Spleen (tissue), 11 donors: ENCODE measurements at regions not wholly inside any gene's neighbourhood (a gene's known extent, or its start where the extent isn't known, plus 50 kb on each side); places are given as distances from the start of the nearest gene placed in this dataset.

Experiments used
- DNase-seq: peaks from one replicate; pipeline ENCODE4 v3.0.0-alpha.2; 2020
- H3K27ac ChIP-seq, 8 donors: fragments of 200-600 bp; sonication (generic) in 7 of 8; 1 replicate in 4 of 8; 2 replicates in 4 of 8; pipeline versions ENCODE4 v1.5.0 to v1.8.0; 2016 to 2021; ENCODE audit warnings: inconsistent platforms in 4 of 8, mild to moderate bottlenecking in 4 of 8, moderate library complexity in 1 of 8
- H3K27me3 ChIP-seq, 7 donors: fragments of 200-600 bp; sonication (generic) in 6 of 7; replicated peaks in 1 of 7; 1 replicate in 4 of 7; 2 replicates in 3 of 7; pipeline versions ENCODE4 v1.5.0 to v1.8.0; 2016 to 2021; ENCODE audit warnings: inconsistent platforms in 3 of 7, mild to moderate bottlenecking in 1 of 7
- H3K36me3 ChIP-seq, 6 donors: fragments of 200-600 bp; sonication (generic) in 5 of 6; 1 replicate in 4 of 6; 2 replicates in 2 of 6; pipeline versions ENCODE4 v1.5.0 to v1.8.0; 2016 to 2021; ENCODE audit warnings: inconsistent platforms in 2 of 6
- H3K4me1 ChIP-seq, 6 donors: fragments of 200-600 bp; sonication (generic) in 5 of 6; 1 replicate in 3 of 6; 2 replicates in 3 of 6; pipeline versions ENCODE4 v1.5.0 to v1.8.0; 2016 to 2021; ENCODE audit warnings: inconsistent platforms in 3 of 6
- H3K4me3 ChIP-seq, 8 donors: fragments of 200-600 bp; sonication (generic) in 7 of 8; 1 replicate in 4 of 8; 2 replicates in 4 of 8; pipeline versions ENCODE4 v1.5.0 to v1.8.0; 2016 to 2021; ENCODE audit warnings: inconsistent platforms in 4 of 8, mild to moderate bottlenecking in 4 of 8, moderate library complexity in 2 of 8
- H3K9me3 ChIP-seq, 8 donors: fragments of 200-600 bp; sonication (generic) in 7 of 8; 1 replicate in 4 of 8; 2 replicates in 4 of 8; pipeline versions ENCODE4 v1.5.0 to v1.8.0; 2016 to 2021; ENCODE audit warnings: inconsistent platforms in 4 of 8
- POLR2A ChIP-seq, 3 donors: fragments of 450-650 bp; IDR thresholded peaks; one replicate each; pipeline ENCODE4 v1.5.1; 2017; ENCODE audit warnings: antibody characterized with exemption in 3 of 3, mild to moderate bottlenecking in 1 of 3
- POLR2AphosphoS5 ChIP-seq, 3 donors: sonication (generic); formaldehyde crosslinking; IDR thresholded peaks; one replicate each; pipeline ENCODE4 v1.5.1; 2017; ENCODE audit warnings: antibody characterized with exemption in 3 of 3
- WGBS, 5 donors: extraction: QIAGEN DNeasy Blood & Tissue Kit in 3 of 5; methylation state at CpG; one replicate each; pipeline versions ENCODE4 v1.1.5 to v1.1.7; 2013 to 2018; 5-methylcytosine and 5-hydroxymethylcytosine counted together
- intact Hi-C: fragments of 100-400 bp; cut with DNase I; formaldehyde crosslinking; loops from one replicate; pipeline ENCODE4 v1.15.0; 2023; ENCODE audit warnings: low total_unique reads
- TF ChIP-seq, protein P1 (sequence below), 11 experiments: fragments of 200-600 bp in 7 of 11; fragments of 450-650 bp in 4 of 11; sonication (generic) in 4 of 11; IDR thresholded peaks in 8 of 11; conservative IDR thresholded peaks in 3 of 11; 1 replicate in 7 of 11; 2 replicates in 4 of 11; pipeline versions ENCODE4 v1.4.0 to v1.8.0; 2016 to 2021; ENCODE audit warnings: antibody characterized with exemption in 11 of 11, inconsistent platforms in 4 of 11, mild to moderate bottlenecking in 1 of 11
- donor health status: healthy with polysubstance abuse.
- donor health status: DM: no; HTN: no; CAD: no; lungs with moderate emphysema.
- donor health status: DM: no; HTN: no; CAD: no.
- donor health status: Bipolar disorder and iron deficiency.
- donor health status: healthy.
- donor health status: DM: no; HTN: no; CAD: no.
- donor health status: DM: yes; HTN: yes; CAD: no.

GRCh38 chr19:46946611-46947238 is 72.9 kb upstream of the NPAS1 start:
- Histone ChIP-seq H3K36me3 (peaks cover 0 to 60% (median 0%) of the 10 kb centered on the region in 6 donors), H3K27ac (peak overlapping the region in 4 of 8 donors; percentile 45 to 68 (median 62)), H3K9me3 (no peaks in the 10 kb centered on the region), H3K4me1 (peaks cover 15 to 85% (median 50%) of the 10 kb centered on the region in 6 donors), H3K27me3 (no peaks in the 10 kb centered on the region), H3K4me3 (no peak overlapping the region)
- TF ChIP-seq POLR2AphosphoS5 (IDR thresholded peaks at IDR 0.05) = no peak
- TF ChIP-seq, protein P1, sequence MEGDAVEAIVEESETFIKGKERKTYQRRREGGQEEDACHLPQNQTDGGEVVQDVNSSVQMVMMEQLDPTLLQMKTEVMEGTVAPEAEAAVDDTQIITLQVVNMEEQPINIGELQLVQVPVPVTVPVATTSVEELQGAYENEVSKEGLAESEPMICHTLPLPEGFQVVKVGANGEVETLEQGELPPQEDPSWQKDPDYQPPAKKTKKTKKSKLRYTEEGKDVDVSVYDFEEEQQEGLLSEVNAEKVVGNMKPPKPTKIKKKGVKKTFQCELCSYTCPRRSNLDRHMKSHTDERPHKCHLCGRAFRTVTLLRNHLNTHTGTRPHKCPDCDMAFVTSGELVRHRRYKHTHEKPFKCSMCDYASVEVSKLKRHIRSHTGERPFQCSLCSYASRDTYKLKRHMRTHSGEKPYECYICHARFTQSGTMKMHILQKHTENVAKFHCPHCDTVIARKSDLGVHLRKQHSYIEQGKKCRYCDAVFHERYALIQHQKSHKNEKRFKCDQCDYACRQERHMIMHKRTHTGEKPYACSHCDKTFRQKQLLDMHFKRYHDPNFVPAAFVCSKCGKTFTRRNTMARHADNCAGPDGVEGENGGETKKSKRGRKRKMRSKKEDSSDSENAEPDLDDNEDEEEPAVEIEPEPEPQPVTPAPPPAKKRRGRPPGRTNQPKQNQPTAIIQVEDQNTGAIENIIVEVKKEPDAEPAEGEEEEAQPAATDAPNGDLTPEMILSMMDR (IDR thresholded peaks at IDR 0.05 in 8 of 11, conservative IDR thresholded peaks at IDR 0.05 in 3 of 11) = no peak
- no peak for DNase-seq
- intact Hi-C loops = no loop called here
- 81 to 90% (median 86%) methylated on average over 4 of the region's 4 CpGs for WGBS, 5 donors

GRCh38 chr19:46947866-46948265 is 71.8 kb upstream of the NPAS1 start:
- intact Hi-C loops = no loop called here
- 93 to 100% (median 95%) methylated on average over 4 of the region's 4 CpGs for WGBS, 5 donors
- H3K4me1 ChIP-seq = peaks cover 21 to 88% (median 53%) of the 10 kb centered on the region in 6 donors

GRCh38 chr19:46950526-46951170 is 69.0 kb upstream of the NPAS1 start:
- Histone ChIP-seq H3K9me3 (no peaks in the 10 kb centered on the region), H3K4me3 (no peak overlapping the region), H3K4me1 (peaks cover 23 to 88% (median 63%) of the 10 kb centered on the region in 6 donors), H3K36me3 (peaks cover 0 to 28% (median 0%) of the 10 kb centered on the region in 6 donors), H3K27ac (peak overlapping the region in 7 of 8 donors; percentile 5 to 66 (median 52)), H3K27me3 (no peaks in the 10 kb centered on the region)
- 61 to 74% (median 69%) methylated on average over 7 of the region's 7 CpGs for WGBS, 5 donors
- intact Hi-C loops = no loop called here
- TF ChIP-seq, protein P1 (IDR thresholded peaks at IDR 0.05 in 8 of 11, conservative IDR thresholded peaks at IDR 0.05 in 3 of 11) = no peak
- TF ChIP-seq POLR2AphosphoS5 (IDR thresholded peaks at IDR 0.05) (no peak), POLR2A (IDR thresholded peaks at IDR 0.05) (no peak)
- no peak for DNase-seq

More at GRCh38 chr19:46947866-46948265, 71.8 kb upstream of the NPAS1 start:
- Histone ChIP-seq H3K9me3 (no peaks in the 10 kb centered on the region), H3K27ac (peak overlapping the region in 4 of 8 donors; percentile 31 to 68 (median 62)), H3K36me3 (peaks cover 0 to 55% (median 0%) of the 10 kb centered on the region in 6 donors), H3K27me3 (no peaks in the 10 kb centered on the region), H3K4me3 (no peak overlapping the region)
- DNase-seq = no peak
- no peak for TF ChIP-seq POLR2A (IDR thresholded peaks at IDR 0.05)
- TF ChIP-seq POLR2AphosphoS5 (IDR thresholded peaks at IDR 0.05) = no peak
- TF ChIP-seq, protein P1 (IDR thresholded peaks at IDR 0.05 in 8 of 11, conservative IDR thresholded peaks at IDR 0.05 in 3 of 11) = no peak
